Right atrium auricular region (tissue), 2 donors: ENCODE measurements at regions not wholly inside any gene's neighbourhood (a gene's known extent, or its start where the extent isn't known, plus 50 kb on each side); places are given as distances from the start of the nearest gene placed in this dataset.

Experiments used
- DNase-seq: peaks from one replicate; pipeline ENCODE4 v3.0.0-alpha.2; 2019; ENCODE audit warnings: low spot score
- H3K27ac ChIP-seq, 2 donors: fragments of 200-600 bp; sonication (generic); 1 replicate in 1 of 2; 2 replicates in 1 of 2; pipeline ENCODE4 v1.5.1; 2016 to 2019
- H3K27me3 ChIP-seq, 2 donors: fragments of 200-600 bp; sonication (generic); one replicate each; pipeline versions ENCODE4 v1.5.1 to v1.6.0; 2017 to 2019
- H3K36me3 ChIP-seq: fragments of 200-600 bp; sonication (generic); one replicate; pipeline ENCODE4 v1.5.1; 2016
- H3K4me1 ChIP-seq, 2 donors: fragments of 200-600 bp; sonication (generic); one replicate each; pipeline versions ENCODE4 v1.5.1 to v1.6.0; 2017 to 2019
- H3K4me3 ChIP-seq, 2 donors: fragments of 200-600 bp; sonication (generic); 1 replicate in 1 of 2; 2 replicates in 1 of 2; pipeline ENCODE4 v1.5.1; 2017 to 2019; ENCODE audit warnings: mild to moderate bottlenecking in 1 of 2, moderate library complexity in 1 of 2
- H3K9me3 ChIP-seq, 2 donors: fragments of 200-600 bp; sonication (generic); one replicate each; pipeline ENCODE4 v1.5.1; 2019
- TF ChIP-seq, protein P1 (sequence below), 2 donors: fragments of 200-600 bp; sonication (generic); IDR thresholded peaks; one replicate each; pipeline ENCODE4 v1.5.1; 2019; ENCODE audit warnings: antibody characterized with exemption in 2 of 2

DNA sequence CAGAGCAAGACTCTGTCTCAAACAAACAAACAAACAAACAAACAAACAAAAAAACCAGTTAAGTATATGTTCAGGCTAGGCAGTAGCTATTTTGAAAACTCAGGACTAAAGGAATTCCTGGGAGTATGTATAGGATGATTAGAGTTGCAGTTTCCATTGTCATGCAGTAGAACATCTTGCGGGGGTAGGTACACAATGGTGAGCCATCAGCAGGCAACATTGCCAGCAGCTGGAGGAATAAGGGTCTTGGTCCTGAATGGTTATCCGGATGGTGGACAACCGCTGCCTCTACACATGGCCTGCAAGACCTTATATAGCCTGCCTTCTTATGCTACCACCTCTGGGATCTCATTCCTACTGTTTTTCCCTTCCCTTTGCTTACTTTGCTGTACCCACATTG is 297.5 kb downstream of the SOX4 start:
- no peak for DNase-seq
- TF ChIP-seq, protein P1, sequence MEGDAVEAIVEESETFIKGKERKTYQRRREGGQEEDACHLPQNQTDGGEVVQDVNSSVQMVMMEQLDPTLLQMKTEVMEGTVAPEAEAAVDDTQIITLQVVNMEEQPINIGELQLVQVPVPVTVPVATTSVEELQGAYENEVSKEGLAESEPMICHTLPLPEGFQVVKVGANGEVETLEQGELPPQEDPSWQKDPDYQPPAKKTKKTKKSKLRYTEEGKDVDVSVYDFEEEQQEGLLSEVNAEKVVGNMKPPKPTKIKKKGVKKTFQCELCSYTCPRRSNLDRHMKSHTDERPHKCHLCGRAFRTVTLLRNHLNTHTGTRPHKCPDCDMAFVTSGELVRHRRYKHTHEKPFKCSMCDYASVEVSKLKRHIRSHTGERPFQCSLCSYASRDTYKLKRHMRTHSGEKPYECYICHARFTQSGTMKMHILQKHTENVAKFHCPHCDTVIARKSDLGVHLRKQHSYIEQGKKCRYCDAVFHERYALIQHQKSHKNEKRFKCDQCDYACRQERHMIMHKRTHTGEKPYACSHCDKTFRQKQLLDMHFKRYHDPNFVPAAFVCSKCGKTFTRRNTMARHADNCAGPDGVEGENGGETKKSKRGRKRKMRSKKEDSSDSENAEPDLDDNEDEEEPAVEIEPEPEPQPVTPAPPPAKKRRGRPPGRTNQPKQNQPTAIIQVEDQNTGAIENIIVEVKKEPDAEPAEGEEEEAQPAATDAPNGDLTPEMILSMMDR (IDR thresholded peaks at IDR 0.05), result no peak
- no peaks in the 10 kb centered on the region for H3K36me3 ChIP-seq

DNA sequence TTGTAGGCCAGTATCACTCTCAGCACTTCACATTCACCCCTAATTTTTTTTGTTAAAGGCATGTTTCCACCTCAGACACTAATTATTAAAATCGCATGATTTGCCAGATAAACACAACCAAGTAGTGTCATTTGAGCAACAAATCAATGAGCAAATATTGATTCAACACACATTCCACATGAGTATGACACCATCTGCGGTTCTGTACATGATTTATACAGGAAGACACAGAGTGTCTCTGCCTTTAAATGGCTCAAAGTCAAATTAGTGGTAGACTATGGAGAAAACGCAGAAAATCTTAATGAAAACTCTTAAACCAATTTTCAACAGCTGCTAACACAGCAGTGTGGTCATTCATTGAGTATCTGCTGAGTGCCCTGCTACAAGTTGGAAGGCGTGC is 300.2 kb downstream of the SOX4 start:
- Histone ChIP-seq H3K36me3 (no peaks in the 10 kb centered on the region), H3K27ac (no peak overlapping the region), H3K27me3 (no peaks in the 10 kb centered on the region), H3K4me3 (no peak overlapping the region), H3K4me1 (no peaks in the 10 kb centered on the region), H3K9me3 (no peaks in the 10 kb centered on the region)
- DNase-seq, result no peak
- TF ChIP-seq, protein P1 (IDR thresholded peaks at IDR 0.05), result no peak

More for the DNA sequence above, 297.5 kb downstream of the SOX4 start:
- H3K4me1 ChIP-seq, result peaks cover 0 to 19% of the 10 kb centered on the region in 2 donors
- H3K9me3 ChIP-seq, result no peaks in the 10 kb centered on the region
- H3K4me3 ChIP-seq, result no peak overlapping the region
- H3K27ac ChIP-seq, result no peak overlapping the region
- H3K27me3 ChIP-seq, result no peaks in the 10 kb centered on the region

GRCh38 chr6:21895555-21895954 is 302.0 kb downstream of the SOX4 start:
- Histone ChIP-seq H3K27me3 (no peaks in the 10 kb centered on the region), H3K9me3 (no peaks in the 10 kb centered on the region), H3K4me1 (no peaks in the 10 kb centered on the region), H3K36me3 (no peaks in the 10 kb centered on the region), H3K4me3 (no peak overlapping the region), H3K27ac (no peak overlapping the region)
- TF ChIP-seq, protein P1 (IDR thresholded peaks at IDR 0.05), result no peak
- DNase-seq, result no peak

DNA sequence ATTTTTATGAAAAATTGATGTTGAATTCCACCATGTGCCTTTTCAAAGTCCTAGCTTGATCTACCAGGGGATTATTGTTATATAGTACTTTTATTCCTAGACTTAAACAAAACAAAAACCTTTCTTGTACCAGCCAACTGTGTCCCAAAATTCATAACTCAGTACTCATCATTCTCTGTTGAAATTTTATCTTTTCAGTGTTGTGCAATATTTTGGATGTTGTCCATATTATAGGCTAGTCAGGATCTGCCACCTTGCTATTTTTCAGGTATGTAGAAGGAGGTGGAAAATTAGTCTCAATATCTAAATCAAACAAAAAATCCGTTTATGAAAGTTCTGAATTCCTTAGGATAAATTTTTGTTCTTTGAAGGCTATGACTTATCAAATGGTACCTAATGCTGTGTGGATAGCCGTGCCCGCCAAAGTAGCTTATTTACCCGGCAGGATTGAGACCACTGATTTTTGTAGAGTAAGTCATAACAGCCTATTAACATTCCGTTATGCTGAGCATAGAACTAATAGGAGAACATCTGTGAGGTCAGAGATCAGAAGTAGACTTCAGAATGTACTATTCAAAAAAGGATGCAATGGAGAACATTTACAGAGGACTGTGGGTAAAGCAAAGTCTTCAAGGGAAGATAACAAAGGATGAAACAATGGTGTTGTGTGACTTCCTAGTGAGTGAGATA is 304.7 kb downstream of the SOX4 start:
- no peaks in the 10 kb centered on the region for H3K9me3 ChIP-seq
- TF ChIP-seq, protein P1 (IDR thresholded peaks at IDR 0.05), result no peak
- no peak for DNase-seq
- H3K27ac ChIP-seq, result no peak overlapping the region
- H3K4me3 ChIP-seq, result no peak overlapping the region
- no peaks in the 10 kb centered on the region for H3K36me3 ChIP-seq
- H3K4me1 ChIP-seq, result no peaks in the 10 kb centered on the region
- H3K27me3 ChIP-seq, result no peaks in the 10 kb centered on the region

- Histone ChIP-seq H3K36me3 (no peaks in the 10 kb centered on the region), H3K9me3 (no peaks in the 10 kb centered on the region), H3K27ac (no peak overlapping the region), H3K27me3 (no peaks in the 10 kb centered on the region), H3K4me3 (no peak overlapping the region), H3K4me1 (no peaks in the 10 kb centered on the region)
- no peak for DNase-seq
- TF ChIP-seq, protein P1 (IDR thresholded peaks at IDR 0.05), result no peak
Observed at GRCh38 chr6:21899708-21900107, 306.2 kb downstream of the SOX4 start.

DNA sequence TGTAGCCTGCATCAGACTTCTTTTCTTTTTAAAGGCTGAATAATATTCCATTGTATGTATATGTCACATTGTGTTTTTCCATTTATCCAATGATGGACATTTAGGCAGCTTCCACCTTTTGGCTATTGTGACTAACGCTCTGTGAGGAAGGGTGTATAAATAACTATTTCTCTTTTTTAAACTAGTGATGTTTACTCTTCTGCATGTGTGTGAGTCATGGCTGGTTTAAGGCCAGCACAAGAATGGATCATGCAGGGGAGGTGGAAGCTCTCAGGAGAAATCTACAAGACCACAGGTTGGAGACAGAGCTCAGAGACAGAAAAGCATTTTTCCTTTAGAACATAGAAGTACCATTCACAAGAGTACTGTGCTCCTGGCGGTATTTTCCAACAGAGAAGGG is 307.2 kb downstream of the SOX4 start:
- Histone ChIP-seq H3K4me1 (no peaks in the 10 kb centered on the region), H3K36me3 (no peaks in the 10 kb centered on the region)

More for the DNA sequence above, 307.2 kb downstream of the SOX4 start:
- H3K27me3 ChIP-seq, result no peaks in the 10 kb centered on the region
- H3K9me3 ChIP-seq, result no peaks in the 10 kb centered on the region
- H3K27ac ChIP-seq, result no peak overlapping the region
- no peak for DNase-seq
- no peak overlapping the region for H3K4me3 ChIP-seq
- TF ChIP-seq, protein P1 (IDR thresholded peaks at IDR 0.05), result no peak
